ENCODE measurements at regions not wholly inside any gene's neighbourhood (a gene's known extent, or its start where the extent isn't known, plus 50 kb on each side); places are given as distances from the start of the nearest gene placed in this dataset.

- ATAC-seq = no peak; a peak in 1 of 6 replicates
- TF ChIP-seq ZFP36 (IDR thresholded peaks at IDR 0.05; ENCODE audit: borderline replicate concordance, partially characterized antibody) (no peak), BHLHE40 (IDR thresholded peaks at IDR 0.05; ENCODE audit: low read depth, low read length) (no peak), HDAC2 (IDR thresholded peaks at IDR 0.05) (no peak), HOXB13 (CRISPR knock-in tag; IDR thresholded peaks at IDR 0.05; ENCODE audit: low read depth) (no peak), SREBF2 (IDR thresholded peaks at IDR 0.05) (no peak), RARB (CRISPR knock-in tag; IDR thresholded peaks at IDR 0.05) (no peak), USF2 (IDR thresholded peaks at IDR 0.05) (no peak), POLR2A (IDR thresholded peaks at IDR 0.05; ENCODE audit: low read length) (no peak), MAFK (IDR thresholded peaks at IDR 0.05; ENCODE audit: partially characterized antibody) (no peak), MAZ (IDR thresholded peaks at IDR 0.05; ENCODE audit: borderline replicate concordance, low read depth, low read length) (no peak), TP53 (CRISPR knock-in tag; IDR thresholded peaks at IDR 0.05) (no peak), HEYL (CRISPR knock-in tag; IDR thresholded peaks at IDR 0.05) (no peak), HOXB5 (CRISPR knock-in tag; IDR thresholded peaks at IDR 0.05) (no peak)
- TF ChIP-seq, protein P1, sequence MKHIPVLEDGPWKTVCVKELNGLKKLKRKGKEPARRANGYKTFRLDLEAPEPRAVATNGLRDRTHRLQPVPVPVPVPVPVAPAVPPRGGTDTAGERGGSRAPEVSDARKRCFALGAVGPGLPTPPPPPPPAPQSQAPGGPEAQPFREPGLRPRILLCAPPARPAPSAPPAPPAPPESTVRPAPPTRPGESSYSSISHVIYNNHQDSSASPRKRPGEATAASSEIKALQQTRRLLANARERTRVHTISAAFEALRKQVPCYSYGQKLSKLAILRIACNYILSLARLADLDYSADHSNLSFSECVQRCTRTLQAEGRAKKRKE (CRISPR knock-in tag; IDR thresholded peaks at IDR 0.05; ENCODE audit: low read depth) = no peak
- POLR2A ChIA-PET = no interaction called here
These were observed 225.1 kb downstream of the TMEM182 start for GRCh38 chr2:102986826-102987490.

GRCh38 chr2:102992607-102993006 is 230.8 kb downstream of the TMEM182 start:
- FAIRE-seq (no peak), ATAC-seq (no peak), DNase-seq (ENCODE audit: low read depth in 1 of 2, low spot score in 1 of 2) (no peak)
- Histone ChIP-seq H3K4me1 (no peaks in the 10 kb centered on the region), H3K4me2 (no peak overlapping the region), H3K4me3 (no peak overlapping the region), H3K9me3 (no peaks in the 10 kb centered on the region), H3K27ac (no peak overlapping the region)
- TF ChIP-seq RARB (CRISPR knock-in tag; IDR thresholded peaks at IDR 0.05) (no peak), USF2 (IDR thresholded peaks at IDR 0.05) (no peak), KDM1A (IDR thresholded peaks at IDR 0.05; ENCODE audit: low read depth) (no peak), RFX5 (IDR thresholded peaks at IDR 0.05) (no peak), ZC3H11A (IDR thresholded peaks at IDR 0.05) (peak; percentile 55), SMC3 (IDR thresholded peaks at IDR 0.05) (no peak)
- POLR2A ChIA-PET = no interaction called here
- 65% methylated on average over 5 of the region's 5 CpGs for WGBS (ENCODE audit: missing lambda C conversion rate)
- CTCF ChIA-PET = no interaction called here

More at GRCh38 chr2:102986826-102987490, 225.1 kb downstream of the TMEM182 start:
- 10% methylated on average over 5 of the region's 5 CpGs for WGBS (ENCODE audit: missing lambda C conversion rate)
- H3K4me1 ChIP-seq = no peaks in the 10 kb centered on the region
- H3K9me3 ChIP-seq = no peaks in the 10 kb centered on the region
- CTCF ChIA-PET = interaction anchor here (0.6 kb wide), 1 partner anchor 18 kb away, joined by 3 read pairs; no protein-coding TSS in a partner anchor
- H3K4me3 ChIP-seq = no peak overlapping the region
- no peak overlapping the region for H3K4me2 ChIP-seq
- FAIRE-seq (no peak), DNase-seq (ENCODE audit: low read depth in 1 of 2, low spot score in 1 of 2) (peak in 1 of 2 experiments; percentile 2)
- H3K27ac ChIP-seq = no peak overlapping the region

DNA sequence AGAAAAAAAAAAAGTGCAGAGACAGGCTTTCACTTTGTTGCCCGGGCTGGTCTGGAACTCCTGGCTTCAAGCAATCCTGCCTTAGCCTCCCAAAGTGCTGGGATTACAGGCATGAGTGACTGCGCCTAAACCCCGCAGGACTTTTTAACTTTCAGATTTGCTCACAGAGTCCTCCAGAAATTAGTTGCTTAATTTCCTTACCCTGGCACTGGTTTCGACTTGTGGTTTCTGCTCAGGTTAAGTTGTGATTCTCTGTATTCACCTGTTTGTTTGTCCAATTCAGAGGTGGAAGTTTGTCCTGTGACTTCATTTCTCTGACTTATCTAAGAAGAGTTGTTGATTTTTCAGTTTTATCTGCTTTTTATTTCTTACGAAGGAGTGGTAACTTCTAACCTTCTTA is 238.1 kb downstream of the TMEM182 start:
- FAIRE-seq = no peak
- H3K4me2 ChIP-seq = no peak overlapping the region
- 49% methylated on average over 5 of the region's 5 CpGs for WGBS (ENCODE audit: missing lambda C conversion rate)
- H3K9me3 ChIP-seq = no peaks in the 10 kb centered on the region
- H3K27ac ChIP-seq = no peak overlapping the region
- no peak for ATAC-seq
- POLR2A ChIA-PET = no interaction called here
- no peaks in the 10 kb centered on the region for H3K4me1 ChIP-seq
- no peak overlapping the region for H3K4me3 ChIP-seq
- no peak for DNase-seq (ENCODE audit: low read depth in 1 of 2, low spot score in 1 of 2)
- CTCF ChIA-PET = no interaction called here
- TF ChIP-seq BCL3 (IDR thresholded peaks at IDR 0.05) (no peak), POLR2AphosphoS2 (conservative IDR thresholded peaks at IDR 0.05; ENCODE audit: low read length) (no peak), FOSB (CRISPR knock-in tag; IDR thresholded peaks at IDR 0.05) (no peak), SREBF2 (IDR thresholded peaks at IDR 0.05) (no peak), TFCP2L1 (CRISPR knock-in tag; IDR thresholded peaks at IDR 0.05) (no peak), ZNF302 (CRISPR knock-in tag; IDR thresholded peaks at IDR 0.05) (no peak), SMC3 (IDR thresholded peaks at IDR 0.05) (no peak), ZSCAN20 (CRISPR knock-in tag; IDR thresholded peaks at IDR 0.05) (no peak), RARB (CRISPR knock-in tag; IDR thresholded peaks at IDR 0.05) (no peak), FOSL2 (IDR thresholded peaks at IDR 0.05) (no peak), FOSL2 (CRISPR knock-in tag; IDR thresholded peaks at IDR 0.05) (no peak), EHMT2 (IDR thresholded peaks at IDR 0.05; ENCODE audit: low read depth) (no peak)
- TF ChIP-seq, protein P2, sequence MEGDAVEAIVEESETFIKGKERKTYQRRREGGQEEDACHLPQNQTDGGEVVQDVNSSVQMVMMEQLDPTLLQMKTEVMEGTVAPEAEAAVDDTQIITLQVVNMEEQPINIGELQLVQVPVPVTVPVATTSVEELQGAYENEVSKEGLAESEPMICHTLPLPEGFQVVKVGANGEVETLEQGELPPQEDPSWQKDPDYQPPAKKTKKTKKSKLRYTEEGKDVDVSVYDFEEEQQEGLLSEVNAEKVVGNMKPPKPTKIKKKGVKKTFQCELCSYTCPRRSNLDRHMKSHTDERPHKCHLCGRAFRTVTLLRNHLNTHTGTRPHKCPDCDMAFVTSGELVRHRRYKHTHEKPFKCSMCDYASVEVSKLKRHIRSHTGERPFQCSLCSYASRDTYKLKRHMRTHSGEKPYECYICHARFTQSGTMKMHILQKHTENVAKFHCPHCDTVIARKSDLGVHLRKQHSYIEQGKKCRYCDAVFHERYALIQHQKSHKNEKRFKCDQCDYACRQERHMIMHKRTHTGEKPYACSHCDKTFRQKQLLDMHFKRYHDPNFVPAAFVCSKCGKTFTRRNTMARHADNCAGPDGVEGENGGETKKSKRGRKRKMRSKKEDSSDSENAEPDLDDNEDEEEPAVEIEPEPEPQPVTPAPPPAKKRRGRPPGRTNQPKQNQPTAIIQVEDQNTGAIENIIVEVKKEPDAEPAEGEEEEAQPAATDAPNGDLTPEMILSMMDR (IDR thresholded peaks at IDR 0.05) = no peak
- TF ChIP-seq, protein P3, sequence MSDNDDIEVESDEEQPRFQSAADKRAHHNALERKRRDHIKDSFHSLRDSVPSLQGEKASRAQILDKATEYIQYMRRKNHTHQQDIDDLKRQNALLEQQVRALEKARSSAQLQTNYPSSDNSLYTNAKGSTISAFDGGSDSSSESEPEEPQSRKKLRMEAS (IDR thresholded peaks at IDR 0.05) = no peak
- TF ChIP-seq, protein P4, sequence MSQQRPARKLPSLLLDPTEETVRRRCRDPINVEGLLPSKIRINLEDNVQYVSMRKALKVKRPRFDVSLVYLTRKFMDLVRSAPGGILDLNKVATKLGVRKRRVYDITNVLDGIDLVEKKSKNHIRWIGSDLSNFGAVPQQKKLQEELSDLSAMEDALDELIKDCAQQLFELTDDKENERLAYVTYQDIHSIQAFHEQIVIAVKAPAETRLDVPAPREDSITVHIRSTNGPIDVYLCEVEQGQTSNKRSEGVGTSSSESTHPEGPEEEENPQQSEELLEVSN (IDR thresholded peaks at IDR 0.05; ENCODE audit: borderline replicate concordance, low read depth) = no peak
